22Rv1 (cell line): ENCODE measurements at regions not wholly inside any gene's neighbourhood (a gene's known extent, or its start where the extent isn't known, plus 50 kb on each side); places are given as distances from the start of the nearest gene placed in this dataset.

Experiments
- CTCF ChIP-seq: fragments of 450-650 bp; IDR thresholded peaks from 2 replicates; pipeline ENCODE4 v1.5.1; 2017; ENCODE audit warnings: mild to moderate bottlenecking
- ZFX ChIP-seq: fragments of 450-650 bp; IDR thresholded peaks from 2 replicates; pipeline ENCODE4 v1.6.1; 2017; ENCODE audit warnings: antibody characterized with exemption, borderline replicate concordance

- TF ChIP-seq CTCF = no peak
- no peak for TF ChIP-seq ZFX
These were observed 163.9 kb upstream of the LCORL start for GRCh38 chr4:18185491-18185890.
